MM.1S (cell line): ENCODE measurements at regions not wholly inside any gene's neighbourhood (a gene's known extent, or its start where the extent isn't known, plus 50 kb on each side); places are given as distances from the start of the nearest gene placed in this dataset.

Source experiments
- CTCF ChIP-seq: fragments of 300-600 bp; sonication (generic); IDR thresholded peaks from 2 replicates; pipeline ENCODE4 v1.5.1; 2016; ENCODE audit warnings: antibody characterized with exemption, low read length, mixed read lengths
- EZH2 ChIP-seq: fragments of 300-600 bp; sonication (generic); optimal IDR thresholded peaks from 2 replicates; pipeline ENCODE3; 2017; ENCODE audit warnings: low read depth, mild to moderate bottlenecking, antibody characterized with exemption, low read length, mixed read lengths
- EZH2phosphoT487 ChIP-seq: fragments of 300-600 bp; sonication (generic); IDR thresholded peaks from 2 replicates; pipeline ENCODE4 v1.6.1; 2018; ENCODE audit warnings: antibody characterized with exemption, low read length

- TF ChIP-seq CTCF (no peak), EZH2 (no peak), EZH2phosphoT487 (no peak)
These were observed 190.8 kb downstream of the TMEM18 start for GRCh38 chr2:486371-486770.
